ENCODE measurements at regions not wholly inside any gene's neighbourhood (a gene's known extent, or its start where the extent isn't known, plus 50 kb on each side); places are given as distances from the start of the nearest gene placed in this dataset.

GRCh38 chr7:10912077-10912476, 61.6 kb upstream of the PHF14 start:
- intact Hi-C loops (cut with DNase I): no loop called here
- H3K27me3 ChIP-seq: no peaks in the 10 kb centered on the region
- TF ChIP-seq, protein P1, sequence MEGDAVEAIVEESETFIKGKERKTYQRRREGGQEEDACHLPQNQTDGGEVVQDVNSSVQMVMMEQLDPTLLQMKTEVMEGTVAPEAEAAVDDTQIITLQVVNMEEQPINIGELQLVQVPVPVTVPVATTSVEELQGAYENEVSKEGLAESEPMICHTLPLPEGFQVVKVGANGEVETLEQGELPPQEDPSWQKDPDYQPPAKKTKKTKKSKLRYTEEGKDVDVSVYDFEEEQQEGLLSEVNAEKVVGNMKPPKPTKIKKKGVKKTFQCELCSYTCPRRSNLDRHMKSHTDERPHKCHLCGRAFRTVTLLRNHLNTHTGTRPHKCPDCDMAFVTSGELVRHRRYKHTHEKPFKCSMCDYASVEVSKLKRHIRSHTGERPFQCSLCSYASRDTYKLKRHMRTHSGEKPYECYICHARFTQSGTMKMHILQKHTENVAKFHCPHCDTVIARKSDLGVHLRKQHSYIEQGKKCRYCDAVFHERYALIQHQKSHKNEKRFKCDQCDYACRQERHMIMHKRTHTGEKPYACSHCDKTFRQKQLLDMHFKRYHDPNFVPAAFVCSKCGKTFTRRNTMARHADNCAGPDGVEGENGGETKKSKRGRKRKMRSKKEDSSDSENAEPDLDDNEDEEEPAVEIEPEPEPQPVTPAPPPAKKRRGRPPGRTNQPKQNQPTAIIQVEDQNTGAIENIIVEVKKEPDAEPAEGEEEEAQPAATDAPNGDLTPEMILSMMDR (IDR thresholded peaks at IDR 0.05): no peak
- H3K27ac ChIP-seq: no peak overlapping the region
- ATAC-seq (no peak), DNase-seq (no peak)
- H3K36me3 ChIP-seq: no peaks in the 10 kb centered on the region
- no peak overlapping the region for H3K4me3 ChIP-seq
- peaks cover 0 to 18% of the 10 kb centered on the region in 2 donors for H3K9me3 ChIP-seq
- no peaks in the 10 kb centered on the region for H3K4me1 ChIP-seq

- ATAC-seq: no peak
- Histone ChIP-seq H3K9me3 (peaks cover 0 to 18% of the 10 kb centered on the region in 2 donors), H3K4me1 (no peaks in the 10 kb centered on the region), H3K4me3 (no peak overlapping the region), H3K27me3 (no peaks in the 10 kb centered on the region), H3K36me3 (no peaks in the 10 kb centered on the region), H3K27ac (no peak overlapping the region)
- TF ChIP-seq, protein P1 (IDR thresholded peaks at IDR 0.05): no peak
- intact Hi-C loops (cut with DNase I): no loop called here
- DNase-seq: no peak
These were observed 60.2 kb upstream of the PHF14 start for GRCh38 chr7:10913457-10913856.

GRCh38 chr7:10918093-10918590, 55.5 kb upstream of the PHF14 start:
- no peak overlapping the region for H3K4me3 ChIP-seq
- H3K27me3 ChIP-seq: no peaks in the 10 kb centered on the region
- intact Hi-C loops (cut with DNase I): no loop called here
- H3K9me3 ChIP-seq: no peaks in the 10 kb centered on the region
- DNase-seq (no peak), ATAC-seq (no peak)
- no peaks in the 10 kb centered on the region for H3K4me1 ChIP-seq
- TF ChIP-seq, protein P1 (IDR thresholded peaks at IDR 0.05): no peak
- H3K36me3 ChIP-seq: no peaks in the 10 kb centered on the region
- H3K27ac ChIP-seq: no peak overlapping the region

DNA sequence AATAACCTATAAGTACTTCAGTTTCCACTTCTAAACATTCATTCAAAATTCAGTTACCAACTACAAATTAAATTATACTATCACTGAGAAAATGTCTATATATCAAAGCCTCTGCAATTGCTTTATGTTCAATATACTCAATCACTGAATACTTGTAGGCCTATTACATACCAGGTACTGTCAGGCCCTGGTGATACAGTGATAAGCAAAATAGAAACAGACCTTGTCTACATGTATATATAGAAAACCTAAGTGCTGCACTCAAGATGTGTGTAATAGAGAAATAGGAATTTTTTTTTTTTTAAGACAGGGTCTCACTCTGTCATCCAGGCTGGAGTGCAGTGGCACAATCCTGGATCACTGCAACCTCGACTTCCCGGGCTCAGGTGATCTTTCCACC, 53.7 kb upstream of the PHF14 start:
- DNase-seq (no peak), ATAC-seq (no peak)
- Histone ChIP-seq H3K27me3 (no peaks in the 10 kb centered on the region), H3K4me3 (no peak overlapping the region), H3K27ac (no peak overlapping the region), H3K36me3 (no peaks in the 10 kb centered on the region), H3K9me3 (no peaks in the 10 kb centered on the region), H3K4me1 (no peaks in the 10 kb centered on the region)
- TF ChIP-seq, protein P1 (IDR thresholded peaks at IDR 0.05): no peak
- intact Hi-C loops (cut with DNase I): no loop called here

All from left lung (tissue), 4 donors.